Dermis blood vessel endothelial cell (primary cell): ENCODE measurements at regions not wholly inside any gene's neighbourhood (a gene's known extent, or its start where the extent isn't known, plus 50 kb on each side); places are given as distances from the start of the nearest gene placed in this dataset.

Source experiments
- DNase-seq: peaks from one replicate; pipeline ENCODE4 v3.0.0; 2010

GRCh38 chr1:235009561-235010306 lies 118.9 kb downstream of the TOMM20 start:
- DNase-seq = no peak

- no peak for DNase-seq
Observed at GRCh38 chr1:235009074-235009473, 119.6 kb downstream of the TOMM20 start.

- peak; percentile 91 for DNase-seq
Observed at GRCh38 chr1:235008239-235008638, 120.4 kb downstream of the TOMM20 start.

GRCh38 chr1:235006816-235007215 lies 121.8 kb downstream of the TOMM20 start:
- DNase-seq = no peak

- DNase-seq = no peak
Observed at GRCh38 chr1:235006132-235006721, 122.4 kb downstream of the TOMM20 start.

- DNase-seq = no peak
Observed at GRCh38 chr1:235004840-235005391, 123.7 kb downstream of the TOMM20 start.

GRCh38 chr1:235004276-235004675 lies 124.4 kb downstream of the TOMM20 start:
- DNase-seq = no peak

GRCh38 chr1:235002706-235003300 lies 125.8 kb downstream of the TOMM20 start:
- DNase-seq = no peak

- no peak for DNase-seq
Observed at GRCh38 chr1:234999513-234999940, 129.1 kb downstream of the TOMM20 start.

- peak; percentile 90 for DNase-seq
Observed at GRCh38 chr1:234997896-234998741, 130.5 kb downstream of the TOMM20 start.

GRCh38 chr1:234997201-234997895 lies 131.3 kb downstream of the TOMM20 start:
- DNase-seq = peak; percentile 99

- peak; percentile 28 for DNase-seq
Observed at GRCh38 chr1:234996245-234996757, 132.3 kb downstream of the TOMM20 start.

GRCh38 chr1:234994436-234995295 lies 134.0 kb downstream of the TOMM20 start:
- no peak for DNase-seq

GRCh38 chr1:234992065-234992464 lies 136.6 kb downstream of the TOMM20 start:
- DNase-seq = no peak

GRCh38 chr1:234990874-234991801 lies 137.5 kb downstream of the TOMM20 start:
- no peak for DNase-seq

GRCh38 chr1:234990328-234990675 lies 138.3 kb downstream of the TOMM20 start:
- no peak for DNase-seq

- DNase-seq = no peak
Observed at GRCh38 chr1:234989479-234990327, 138.9 kb downstream of the TOMM20 start.

GRCh38 chr1:234989019-234989418 lies 139.6 kb downstream of the TOMM20 start:
- DNase-seq = no peak

- DNase-seq = no peak
Observed at GRCh38 chr1:234988536-234988935, 140.1 kb downstream of the TOMM20 start.
